Liver (tissue), 3 donors: ENCODE measurements at regions not wholly inside any gene's neighbourhood (a gene's known extent, or its start where the extent isn't known, plus 50 kb on each side); places are given as distances from the start of the nearest gene placed in this dataset.

ENCODE experiments used
- CTCF ChIP-seq: fragments of 150-350 bp; IDR thresholded peaks from 2 replicates; pipeline ENCODE4 v1.5.1; 2017; ENCODE audit warnings: improper control_type of control experiment, low read depth, low read length; ENCODE audit not compliant: missing input control
- FOXA1 ChIP-seq: IDR thresholded peaks from 2 replicates; pipeline ENCODE4 v1.6.1; 2016; ENCODE audit warnings: antibody characterized with exemption
- SP1 ChIP-seq: IDR thresholded peaks from 2 replicates; pipeline ENCODE4 v1.6.1; 2018; ENCODE audit warnings: antibody characterized with exemption, mild to moderate bottlenecking
- donor health status: healthy.
- donor health status: healthy.

GRCh38 chr5:1942158-1942557 lies 59.4 kb upstream of the IRX4 start:
- TF ChIP-seq SP1 (no peak), FOXA1 (no peak), CTCF (no peak)
